ENCODE measurements at regions not wholly inside any gene's neighbourhood (a gene's known extent, or its start where the extent isn't known, plus 50 kb on each side); places are given as distances from the start of the nearest gene placed in this dataset.
"Not testable (repeated sequence)": the region's sequence is repeated elsewhere in the genome, so short reads cannot be mapped to it uniquely, and the experiment has no call there.

GRCh38 chr2:240255811-240256703 lies 115.6 kb upstream of the OTOS start:
- no peak for DNase-seq

GRCh38 chr2:240256704-240257637 lies 116.5 kb upstream of the OTOS start:
- DNase-seq = no peak

GRCh38 chr2:240257940-240258580 lies 117.6 kb upstream of the OTOS start:
- DNase-seq = no peak

GRCh38 chr2:240258685-240259084 lies 118.2 kb upstream of the OTOS start:
- DNase-seq = no peak

GRCh38 chr2:240259201-240259923 lies 118.9 kb upstream of the OTOS start:
- DNase-seq = no peak

GRCh38 chr2:240259924-240260529 lies 119.6 kb upstream of the OTOS start:
- DNase-seq = no peak

GRCh38 chr2:240260664-240261063 lies 120.2 kb upstream of the OTOS start:
- DNase-seq = no peak

- DNase-seq = not testable (repeated sequence)
Measured at GRCh38 chr2:240262578-240262977, 122.1 kb upstream of the OTOS start.

- no peak for DNase-seq
Measured at GRCh38 chr2:240269380-240269779, 128.9 kb upstream of the OTOS start.

GRCh38 chr2:240269886-240270285 lies 129.4 kb upstream of the OTOS start:
- no peak for DNase-seq

GRCh38 chr2:240271716-240272341 lies 131.4 kb upstream of the OTOS start:
- DNase-seq = no peak

- no peak for DNase-seq
Measured at GRCh38 chr2:240275386-240275785, 134.9 kb upstream of the OTOS start.

GRCh38 chr2:240277073-240277806 lies 136.8 kb upstream of the OTOS start:
- DNase-seq = no peak

- no peak for DNase-seq
Measured at GRCh38 chr2:240277807-240278522, 137.5 kb upstream of the OTOS start.

GRCh38 chr2:240278661-240279060 lies 138.2 kb upstream of the OTOS start:
- no peak for DNase-seq

- no peak for DNase-seq
Measured at GRCh38 chr2:240280621-240281020, 140.2 kb upstream of the OTOS start.

- DNase-seq = no peak
Measured at GRCh38 chr2:240284503-240285259, 144.2 kb upstream of the OTOS start.

- DNase-seq = no peak
Measured at GRCh38 chr2:240285725-240286124, 145.3 kb upstream of the OTOS start.

GRCh38 chr2:240286596-240286995 lies 146.1 kb upstream of the OTOS start:
- DNase-seq = no peak
